ENCODE measurements at regions not wholly inside any gene's neighbourhood (a gene's known extent, or its start where the extent isn't known, plus 50 kb on each side); places are given as distances from the start of the nearest gene placed in this dataset.

- TF ChIP-seq CTCF (IDR thresholded peaks at IDR 0.05), result no peak
Observed at GRCh38 chrY:8804317-8804716, 532.9 kb upstream of the TSPY4 start.

GRCh38 chrY:8807648-8808408, 529.4 kb upstream of the TSPY4 start:
- TF ChIP-seq CTCF (IDR thresholded peaks at IDR 0.05), result 0 out of 2 replicates have a peak, but pooled peaks have one; percentile 16

GRCh38 chrY:8808611-8809010, 528.7 kb upstream of the TSPY4 start:
- peak; percentile 21; the same call in 1 of the 2 replicates for TF ChIP-seq CTCF (IDR thresholded peaks at IDR 0.05)

GRCh38 chrY:8809076-8809475, 528.2 kb upstream of the TSPY4 start:
- no peak for TF ChIP-seq CTCF (IDR thresholded peaks at IDR 0.05)

- TF ChIP-seq CTCF (IDR thresholded peaks at IDR 0.05), result no peak
Observed at GRCh38 chrY:8814143-8814542, 523.1 kb upstream of the TSPY4 start.

- TF ChIP-seq CTCF (IDR thresholded peaks at IDR 0.05), result no peak
Observed at GRCh38 chrY:8815616-8816015, 521.6 kb upstream of the TSPY4 start.

- TF ChIP-seq CTCF (IDR thresholded peaks at IDR 0.05), result no peak
Observed at GRCh38 chrY:8820032-8820431, 517.2 kb upstream of the TSPY4 start.

- TF ChIP-seq CTCF (IDR thresholded peaks at IDR 0.05), result no peak
Observed at GRCh38 chrY:8821106-8821505, 516.2 kb upstream of the TSPY4 start.

Measured in LNCAP (cell line).